ENCODE measurements at regions not wholly inside any gene's neighbourhood (a gene's known extent, or its start where the extent isn't known, plus 50 kb on each side); places are given as distances from the start of the nearest gene placed in this dataset. TPM values are rescaled to one million over a fixed set of nuclear protein-coding genes. Genes with fewer than 3 reads are reported as not detected.

GRCh38 chr4:112094330-112094729 is 50.9 kb upstream of the FAM241A start:
- no peak for DNase-seq (ENCODE audit: low spot score in 2 of 2, unreplicated experiment in 2 of 2)
- no peaks in the 10 kb centered on the region for H3K36me3 Mint-ChIP-seq
- no peak overlapping the region for H3K27ac Mint-ChIP-seq
- no peak overlapping the region for H3K4me3 Mint-ChIP-seq
- no peak for TF ChIP-seq CTCF (IDR thresholded peaks at IDR 0.05; ENCODE audit: unreplicated experiment)
- no peaks in the 10 kb centered on the region for H3K9me3 Mint-ChIP-seq
- peaks cover 2% of the 10 kb centered on the region for H3K4me1 Mint-ChIP-seq
- H3K27me3 Mint-ChIP-seq (ENCODE audit: low read depth): peaks cover 18% of the 10 kb centered on the region

Small RNAs in the stretch of these regions (microRNA-seq; reads per million reads assigned to microRNA genes)
- not detected for gene MIR297
